Small intestine (tissue), 7 donors: ENCODE measurements at regions not wholly inside any gene's neighbourhood (a gene's known extent, or its start where the extent isn't known, plus 50 kb on each side); places are given as distances from the start of the nearest gene placed in this dataset.

ENCODE experiments used
- DNase-seq, 2 donors: peaks; one replicate each; pipeline versions ENCODE4 v3.0.0 to v3.0.0-alpha.2; 2013
- FAIRE-seq: peaks from 2 replicates; lab custom pipeline; 2012; peaks lifted over from hg19 to GRCh38; lab: Jason Lieb, UNC
- H3K27ac ChIP-seq, 3 donors: one replicate each; pipeline ENCODE4 v1.5.1; 2013; ENCODE audit warnings: low read length in 2 of 3, mild to moderate bottlenecking in 2 of 3, control low read depth in 1 of 3, inconsistent platforms in 1 of 3, low read depth in 1 of 3, moderate library complexity in 1 of 3
- H3K27me3 ChIP-seq, 3 donors: one replicate each; pipeline ENCODE4 v1.6.1; 2013; ENCODE audit warnings: low read length in 3 of 3, inconsistent platforms in 1 of 3; ENCODE audit not compliant: control insufficient read depth in 3 of 3, insufficient read depth in 3 of 3
- H3K36me3 ChIP-seq, 3 donors: one replicate each; pipeline ENCODE4 v1.6.1; 2013; ENCODE audit warnings: low read length in 3 of 3, inconsistent platforms in 1 of 3, low read depth in 1 of 3, mild to moderate bottlenecking in 1 of 3, moderate library complexity in 1 of 3; ENCODE audit not compliant: control insufficient read depth in 3 of 3, insufficient read depth in 2 of 3
- H3K4me1 ChIP-seq, 3 donors: one replicate each; pipeline ENCODE4 v1.6.1; 2013; ENCODE audit warnings: low read length in 2 of 3, inconsistent platforms in 1 of 3, low read depth in 1 of 3, mild to moderate bottlenecking in 1 of 3, moderate library complexity in 1 of 3; ENCODE audit not compliant: control insufficient read depth in 3 of 3, insufficient read depth in 2 of 3
- H3K4me3 ChIP-seq, 3 donors: one replicate each; pipeline ENCODE4 v1.5.1; 2013; ENCODE audit warnings: low read length in 3 of 3, control low read depth in 1 of 3, inconsistent platforms in 1 of 3, low read depth in 1 of 3, mild to moderate bottlenecking in 1 of 3, moderate library complexity in 1 of 3
- H3K9me3 ChIP-seq, 2 donors: one replicate each; pipeline ENCODE4 v1.6.1; 2013; ENCODE audit warnings: low read depth in 1 of 2, low read length in 1 of 2; ENCODE audit not compliant: control insufficient read depth in 2 of 2, insufficient read depth in 1 of 2
- WGBS, 3 donors: extraction: QIAGEN DNeasy Blood & Tissue Kit; methylation state at CpG; one replicate each; pipeline ENCODE4 v1.1.7; 2013; 5-methylcytosine and 5-hydroxymethylcytosine counted together
- donor health status: healthy with polysubstance abuse.
- donor health status: control.
- donor health status: control.
- donor health status: Bipolar disorder and iron deficiency.
- donor health status: healthy.

DNA sequence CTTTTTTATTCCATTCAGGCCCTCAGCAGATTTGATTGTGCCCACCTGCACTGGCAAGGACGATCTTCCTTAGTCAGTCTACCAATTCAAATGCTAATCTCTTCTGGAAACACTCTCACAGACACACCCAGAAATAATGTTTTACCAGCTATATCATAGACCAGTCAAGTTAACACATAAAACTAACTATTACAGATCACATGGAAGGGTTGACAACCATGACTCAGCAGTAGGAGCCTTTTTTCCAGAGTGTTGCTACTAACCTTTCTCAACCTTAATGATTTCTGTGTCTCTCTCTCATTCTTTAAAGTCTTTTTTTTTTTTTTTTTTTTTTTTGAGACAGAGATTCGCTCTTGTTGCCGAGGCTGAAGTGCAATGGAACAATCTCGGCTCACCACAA, 68.7 kb upstream of the KCNK12 start:
- H3K4me3 ChIP-seq = no peak overlapping the region
- 76 to 83% (median 77%) methylated on average over 4 of the region's 4 CpGs for WGBS, 3 donors

GRCh38 chr2:47638430-47638829, 67.6 kb upstream of the KCNK12 start:
- H3K36me3 ChIP-seq = no peaks in the 10 kb centered on the region
- peaks cover 0 to 6% of the 10 kb centered on the region in 2 donors for H3K9me3 ChIP-seq
- WGBS, 3 donors = 65 to 96% (median 93%) methylated on average over 2 of the region's 2 CpGs
- DNase-seq (no peak), FAIRE-seq (no peak)
- no peak overlapping the region for H3K4me3 ChIP-seq
- H3K27ac ChIP-seq = no peak overlapping the region
- peaks cover 0 to 2% (median 0%) of the 10 kb centered on the region in 3 donors for H3K4me1 ChIP-seq
- H3K27me3 ChIP-seq = peaks cover 0 to 2% (median 0%) of the 10 kb centered on the region in 3 donors

More for the DNA sequence above, 68.7 kb upstream of the KCNK12 start:
- H3K27me3 ChIP-seq = peaks cover 0 to 2% (median 0%) of the 10 kb centered on the region in 3 donors
- no peak overlapping the region for H3K27ac ChIP-seq
- H3K36me3 ChIP-seq = no peaks in the 10 kb centered on the region
- peaks cover 0 to 2% (median 0%) of the 10 kb centered on the region in 3 donors for H3K4me1 ChIP-seq
- DNase-seq = peak; percentile 17 to 67
- FAIRE-seq = no peak
- H3K9me3 ChIP-seq = peaks cover 0 to 6% of the 10 kb centered on the region in 2 donors

- peaks cover 0 to 2% (median 0%) of the 10 kb centered on the region in 3 donors for H3K4me1 ChIP-seq
- H3K4me3 ChIP-seq = no peak overlapping the region
- H3K9me3 ChIP-seq = peaks cover 0 to 6% of the 10 kb centered on the region in 2 donors
- H3K27ac ChIP-seq = no peak overlapping the region
- no peaks in the 10 kb centered on the region for H3K36me3 ChIP-seq
- no peak for FAIRE-seq
- DNase-seq = no peak
- 75 to 90% (median 85%) methylated on average over 10 of the region's 10 CpGs for WGBS, 3 donors
- H3K27me3 ChIP-seq = peaks cover 0 to 2% (median 0%) of the 10 kb centered on the region in 3 donors
Measured at GRCh38 chr2:47636596-47637264, 65.9 kb upstream of the KCNK12 start.

DNA sequence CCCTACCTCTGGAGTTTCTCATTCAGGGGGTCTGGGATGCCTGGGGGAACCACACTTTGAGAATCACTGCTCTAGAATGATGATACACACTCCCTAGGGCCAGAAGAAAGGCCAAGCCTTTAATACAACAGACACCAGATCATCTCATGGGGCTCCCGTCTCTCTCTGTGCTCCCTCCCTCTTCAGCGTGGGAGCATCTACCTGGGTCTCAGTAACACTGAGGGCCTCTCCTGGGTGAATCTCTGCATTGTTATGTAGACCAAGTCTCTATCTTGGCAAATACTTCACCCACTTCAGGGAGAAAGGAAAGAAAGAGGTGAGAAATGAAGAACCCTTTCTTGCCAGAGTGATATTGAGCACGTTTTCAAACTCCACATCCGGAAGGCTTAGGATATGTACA, 65.4 kb upstream of the KCNK12 start:
- Histone ChIP-seq H3K36me3 (no peaks in the 10 kb centered on the region), H3K27me3 (peaks cover 0 to 2% (median 0%) of the 10 kb centered on the region in 3 donors), H3K4me1 (peaks cover 0 to 2% (median 0%) of the 10 kb centered on the region in 3 donors), H3K27ac (no peak overlapping the region), H3K4me3 (no peak overlapping the region), H3K9me3 (peaks cover 0 to 6% of the 10 kb centered on the region in 2 donors)
- FAIRE-seq (no peak), DNase-seq (no peak)
- WGBS, 3 donors = 85 to 91% (median 91%) methylated on average over 4 of the region's 4 CpGs

DNA sequence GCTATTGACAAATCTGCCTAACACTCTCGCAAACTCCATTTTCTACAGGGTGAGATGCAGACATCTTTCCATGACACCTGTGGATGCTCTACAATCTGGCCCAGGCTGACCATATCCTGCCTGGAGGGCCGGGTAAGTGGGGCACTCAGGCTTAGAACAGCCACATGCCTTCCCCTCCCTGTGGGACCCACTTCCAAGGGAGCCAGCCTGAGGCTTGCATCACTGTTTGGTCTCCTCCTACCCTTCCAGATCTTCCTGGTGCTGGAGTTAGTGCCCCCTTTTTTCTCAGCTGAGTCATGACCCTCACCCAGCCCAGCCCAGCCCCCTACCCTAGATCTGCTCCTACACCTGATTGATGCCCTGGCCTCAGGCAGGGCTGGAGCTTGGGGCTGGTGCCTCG, 62.0 kb upstream of the KCNK12 start:
- Histone ChIP-seq H3K9me3 (no peaks in the 10 kb centered on the region), H3K4me3 (no peak overlapping the region), H3K4me1 (no peaks in the 10 kb centered on the region), H3K27me3 (peaks cover 0 to 2% (median 0%) of the 10 kb centered on the region in 3 donors), H3K36me3 (no peaks in the 10 kb centered on the region), H3K27ac (no peak overlapping the region)
- no peak for FAIRE-seq
- WGBS, 3 donors = 68 to 80% (median 74%) methylated on average over 3 of the region's 3 CpGs
- no peak for DNase-seq

- FAIRE-seq (no peak), DNase-seq (peak in 1 of 2 donors; percentile 27)
- no peaks in the 10 kb centered on the region for H3K36me3 ChIP-seq
- WGBS, 3 donors = 72 to 81% (median 73%) methylated on average over 11 to 12 of the region's 12 CpGs
- H3K4me3 ChIP-seq = no peak overlapping the region
- H3K27me3 ChIP-seq = peaks cover 0 to 2% (median 0%) of the 10 kb centered on the region in 3 donors
- no peak overlapping the region for H3K27ac ChIP-seq
- H3K9me3 ChIP-seq = no peaks in the 10 kb centered on the region
- no peaks in the 10 kb centered on the region for H3K4me1 ChIP-seq
Measured at GRCh38 chr2:47631792-47632398, 61.1 kb upstream of the KCNK12 start.

DNA sequence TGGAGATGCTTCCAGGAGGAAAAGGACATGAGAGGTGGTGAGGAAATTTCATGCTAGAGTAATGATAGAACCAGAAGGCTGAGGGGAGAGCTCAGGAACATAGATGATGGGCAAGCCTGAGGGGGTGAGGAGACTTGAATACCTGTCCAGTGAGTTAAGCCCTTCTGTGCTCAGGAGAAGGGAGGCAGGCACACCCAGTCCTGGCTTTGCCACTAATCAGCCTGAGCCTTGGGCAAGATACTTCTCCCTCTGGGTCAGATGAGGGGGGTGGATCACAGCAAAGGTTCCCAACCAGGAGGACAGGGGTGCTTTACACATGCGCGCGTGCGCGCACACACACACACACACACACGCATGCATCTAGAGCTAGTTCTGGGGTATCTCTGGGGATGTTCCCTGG, 60.5 kb upstream of the KCNK12 start:
- Histone ChIP-seq H3K4me3 (no peak overlapping the region), H3K27ac (no peak overlapping the region), H3K4me1 (no peaks in the 10 kb centered on the region), H3K27me3 (peaks cover 0 to 2% (median 0%) of the 10 kb centered on the region in 3 donors), H3K9me3 (no peaks in the 10 kb centered on the region), H3K36me3 (no peaks in the 10 kb centered on the region)
- DNase-seq (no peak), FAIRE-seq (no peak)
- WGBS, 3 donors = 89 to 96% (median 93%) methylated on average over 6 of the region's 6 CpGs

DNA sequence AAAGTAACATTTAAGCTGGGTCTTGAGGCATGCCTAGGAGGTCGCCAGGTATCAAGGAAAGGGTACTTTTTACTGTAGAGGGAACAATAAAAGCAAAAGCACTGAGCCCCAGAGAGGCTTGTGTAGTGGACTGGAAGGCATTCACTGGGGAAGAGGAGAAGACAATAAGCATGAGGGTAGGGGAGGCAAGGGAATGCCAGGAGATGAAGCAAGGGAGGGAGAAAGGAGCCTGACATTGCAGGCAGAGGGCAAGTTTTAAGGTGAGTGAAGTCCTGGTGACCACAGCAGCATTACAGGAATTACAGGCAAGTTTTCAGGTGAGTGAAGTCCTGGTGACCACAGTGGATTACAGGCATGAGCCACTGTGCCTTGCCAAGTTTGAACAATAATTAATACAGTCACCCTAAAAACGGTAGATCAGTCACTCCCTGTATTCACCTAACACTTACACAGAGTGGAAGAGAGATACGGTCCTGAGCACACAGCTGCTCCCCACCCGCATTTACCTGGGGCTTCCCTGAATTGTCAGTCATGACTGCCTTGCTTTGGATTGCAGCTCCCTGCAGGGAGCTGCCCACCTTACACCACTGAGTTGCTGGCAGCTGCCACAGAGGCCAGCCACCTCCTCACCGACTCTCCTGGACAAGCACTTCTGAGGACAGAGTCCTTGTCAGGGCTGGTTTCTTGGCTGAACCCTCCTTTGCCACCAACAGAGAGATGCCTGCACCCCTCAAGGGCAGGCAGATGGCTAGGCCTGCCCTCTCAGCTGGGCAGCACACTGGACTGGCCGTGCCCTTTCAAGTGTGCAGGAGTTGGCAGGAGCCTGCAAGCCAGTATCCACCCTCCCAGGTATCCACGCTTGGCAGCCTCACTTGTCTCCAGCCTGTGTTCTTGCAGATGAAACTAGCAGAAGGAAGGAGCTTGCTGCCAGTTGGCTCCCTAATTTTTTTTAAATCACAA, 59.0 kb upstream of the KCNK12 start:
- WGBS, 3 donors = 54 to 79% (median 69%) methylated on average over 7 of the region's 7 CpGs
- Histone ChIP-seq H3K4me1 (no peaks in the 10 kb centered on the region), H3K9me3 (no peaks in the 10 kb centered on the region), H3K27me3 (no peaks in the 10 kb centered on the region), H3K36me3 (no peaks in the 10 kb centered on the region), H3K4me3 (no peak overlapping the region), H3K27ac (no peak overlapping the region)
- DNase-seq = no peak
- FAIRE-seq = no peak
